ENCODE measurements at regions not wholly inside any gene's neighbourhood (a gene's known extent, or its start where the extent isn't known, plus 50 kb on each side); places are given as distances from the start of the nearest gene placed in this dataset.
"Not testable (repeated sequence)": the region's sequence is repeated elsewhere in the genome, so short reads cannot be mapped to it uniquely, and the experiment has no call there.

GRCh38 chr2:109721135-109721534, 73.0 kb upstream of the RGPD5 start:
- no peak for DNase-seq

GRCh38 chr2:109721626-109722025, 72.5 kb upstream of the RGPD5 start:
- no peak for DNase-seq

- DNase-seq: no peak
Observed at GRCh38 chr2:109722026-109722425, 72.1 kb upstream of the RGPD5 start.

GRCh38 chr2:109722640-109723039, 71.5 kb upstream of the RGPD5 start:
- not testable (repeated sequence) for DNase-seq

GRCh38 chr2:109723153-109723552, 71.0 kb upstream of the RGPD5 start:
- DNase-seq: peak in 1 of 2 experiments; percentile 3

GRCh38 chr2:109724533-109725460, 69.3 kb upstream of the RGPD5 start:
- peak in 1 of 2 experiments; percentile 4 for DNase-seq

GRCh38 chr2:109726379-109727270, 67.5 kb upstream of the RGPD5 start:
- DNase-seq: peak in 1 of 2 experiments; percentile 7

GRCh38 chr2:109727929-109728447, 66.1 kb upstream of the RGPD5 start:
- DNase-seq: peak in 1 of 2 experiments; percentile 11

GRCh38 chr2:109733746-109734145, 60.4 kb upstream of the RGPD5 start:
- not testable (repeated sequence) for DNase-seq

- no peak for DNase-seq
Observed at GRCh38 chr2:109736177-109736827, 57.8 kb upstream of the RGPD5 start.

All from activated T-cell treated with anti-CD3 and anti-CD28 coated beads, Interleukin-2, amount 50 U/mL, for 48 hours (primary cell).